ENCODE measurements at regions not wholly inside any gene's neighbourhood (a gene's known extent, or its start where the extent isn't known, plus 50 kb on each side); places are given as distances from the start of the nearest gene placed in this dataset.

- TF ChIP-seq, protein P1, sequence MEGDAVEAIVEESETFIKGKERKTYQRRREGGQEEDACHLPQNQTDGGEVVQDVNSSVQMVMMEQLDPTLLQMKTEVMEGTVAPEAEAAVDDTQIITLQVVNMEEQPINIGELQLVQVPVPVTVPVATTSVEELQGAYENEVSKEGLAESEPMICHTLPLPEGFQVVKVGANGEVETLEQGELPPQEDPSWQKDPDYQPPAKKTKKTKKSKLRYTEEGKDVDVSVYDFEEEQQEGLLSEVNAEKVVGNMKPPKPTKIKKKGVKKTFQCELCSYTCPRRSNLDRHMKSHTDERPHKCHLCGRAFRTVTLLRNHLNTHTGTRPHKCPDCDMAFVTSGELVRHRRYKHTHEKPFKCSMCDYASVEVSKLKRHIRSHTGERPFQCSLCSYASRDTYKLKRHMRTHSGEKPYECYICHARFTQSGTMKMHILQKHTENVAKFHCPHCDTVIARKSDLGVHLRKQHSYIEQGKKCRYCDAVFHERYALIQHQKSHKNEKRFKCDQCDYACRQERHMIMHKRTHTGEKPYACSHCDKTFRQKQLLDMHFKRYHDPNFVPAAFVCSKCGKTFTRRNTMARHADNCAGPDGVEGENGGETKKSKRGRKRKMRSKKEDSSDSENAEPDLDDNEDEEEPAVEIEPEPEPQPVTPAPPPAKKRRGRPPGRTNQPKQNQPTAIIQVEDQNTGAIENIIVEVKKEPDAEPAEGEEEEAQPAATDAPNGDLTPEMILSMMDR (conservative IDR thresholded peaks at IDR 0.05; ENCODE audit: low read depth, low read length), result no peak
- TF ChIP-seq EZH2 (IDR thresholded peaks at IDR 0.05; ENCODE audit: borderline replicate concordance, low read depth, low read length, poor library complexity, severe bottlenecking), result no peak
These were observed 163.6 kb upstream of the COL3A1 start for GRCh38 chr2:188810586-188810985.

Data from A673 (cell line).